NOMO-1 treated with DMSO at 0.1 percent for 48 hours (cell line): ENCODE measurements at regions not wholly inside any gene's neighbourhood (a gene's known extent, or its start where the extent isn't known, plus 50 kb on each side); places are given as distances from the start of the nearest gene placed in this dataset.

Experiments
- DNase-seq: peaks from one replicate; lab custom pipeline; 2025; ENCODE audit not compliant: unreplicated experiment; lab: John Stamatoyannopoulos, UW

GRCh38 chr13:29934531-29935308 is 84.3 kb upstream of the UBL3 start:
- no peak for DNase-seq

- DNase-seq, result no peak
Observed at GRCh38 chr13:29933401-29933800, 83.0 kb upstream of the UBL3 start.

GRCh38 chr13:29931696-29932095 is 81.3 kb upstream of the UBL3 start:
- no peak for DNase-seq

GRCh38 chr13:29929062-29929847 is 78.8 kb upstream of the UBL3 start:
- DNase-seq, result no peak

GRCh38 chr13:29926098-29926476 is 75.7 kb upstream of the UBL3 start:
- DNase-seq, result no peak

- DNase-seq, result peak; percentile 75
Observed at GRCh38 chr13:29925457-29926097, 75.2 kb upstream of the UBL3 start.

- DNase-seq, result no peak
Observed at GRCh38 chr13:29924482-29925350, 74.3 kb upstream of the UBL3 start.

- peak; percentile 34 for DNase-seq
Observed at GRCh38 chr13:29923554-29924481, 73.4 kb upstream of the UBL3 start.

GRCh38 chr13:29922896-29923295 is 72.5 kb upstream of the UBL3 start:
- no peak for DNase-seq

- DNase-seq, result no peak
Observed at GRCh38 chr13:29922281-29922821, 71.9 kb upstream of the UBL3 start.

- no peak for DNase-seq
Observed at GRCh38 chr13:29921542-29921941, 71.1 kb upstream of the UBL3 start.

GRCh38 chr13:29920025-29920643 is 69.7 kb upstream of the UBL3 start:
- DNase-seq, result no peak

- no peak for DNase-seq
Observed at GRCh38 chr13:29918845-29919244, 68.4 kb upstream of the UBL3 start.

- DNase-seq, result no peak
Observed at GRCh38 chr13:29917650-29918049, 67.2 kb upstream of the UBL3 start.

- DNase-seq, result peak; percentile 90
Observed at GRCh38 chr13:29914581-29914980, 64.2 kb upstream of the UBL3 start.

GRCh38 chr13:29911781-29912418 is 61.5 kb upstream of the UBL3 start:
- DNase-seq, result no peak

- DNase-seq, result no peak
Observed at GRCh38 chr13:29909975-29910674, 59.7 kb upstream of the UBL3 start.

- no peak for DNase-seq
Observed at GRCh38 chr13:29909081-29909730, 58.8 kb upstream of the UBL3 start.
